Choroid plexus epithelial cell (primary cell): ENCODE measurements at regions not wholly inside any gene's neighbourhood (a gene's known extent, or its start where the extent isn't known, plus 50 kb on each side); places are given as distances from the start of the nearest gene placed in this dataset.

Source experiments
- DNase-seq: peaks from one replicate; pipeline ENCODE4 v3.0.0-alpha.2; 2010; ENCODE audit warnings: low read depth
- H3K4me3 ChIP-seq: 2 replicates; pipeline ENCODE4 v1.5.1; 2011; ENCODE audit warnings: low read depth, mild to moderate bottlenecking, control low read depth, low read length, moderate library complexity
- TF ChIP-seq, protein P1 (sequence below): conservative IDR thresholded peaks from 2 replicates; pipeline ENCODE4 v1.5.1; 2011; ENCODE audit warnings: low read depth, mild to moderate bottlenecking, control low read depth, inconsistent platforms, low read length, moderate library complexity

DNA sequence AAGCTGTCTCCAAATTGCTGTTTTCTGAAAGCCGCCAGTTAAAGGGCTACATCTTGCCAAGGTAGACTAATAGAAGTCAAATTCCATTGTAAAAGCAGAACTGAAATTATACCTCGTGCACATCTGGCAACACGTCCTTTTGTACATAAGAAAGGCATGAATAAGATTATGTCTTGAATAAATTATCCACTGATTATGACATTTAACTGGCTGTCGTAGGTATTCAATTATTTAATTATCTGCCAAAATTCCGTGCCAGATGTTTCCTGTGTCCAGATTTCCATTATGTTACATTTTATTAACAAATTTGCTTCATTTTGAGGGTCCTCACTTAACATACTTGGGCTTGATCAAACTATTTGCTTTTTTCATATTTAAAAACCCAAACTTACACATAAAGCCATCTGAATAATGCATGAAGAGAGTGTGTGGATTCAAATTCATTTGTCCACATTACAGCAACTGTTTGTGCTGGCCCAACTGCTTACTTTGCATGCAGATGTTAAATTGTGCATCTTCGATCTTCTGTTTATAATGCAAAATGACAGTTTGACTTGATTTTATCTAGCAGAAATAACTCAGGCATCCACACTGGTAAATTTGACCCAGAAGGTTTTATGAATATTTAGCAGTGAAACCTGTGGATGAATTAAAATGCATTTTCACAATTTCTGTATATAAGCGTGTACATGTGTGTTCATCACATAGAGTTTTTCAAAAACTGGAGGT lies 701.5 kb downstream of the ZNF385D start:
- DNase-seq, result no peak
- H3K4me3 ChIP-seq, result no peak overlapping the region
- TF ChIP-seq, protein P1, sequence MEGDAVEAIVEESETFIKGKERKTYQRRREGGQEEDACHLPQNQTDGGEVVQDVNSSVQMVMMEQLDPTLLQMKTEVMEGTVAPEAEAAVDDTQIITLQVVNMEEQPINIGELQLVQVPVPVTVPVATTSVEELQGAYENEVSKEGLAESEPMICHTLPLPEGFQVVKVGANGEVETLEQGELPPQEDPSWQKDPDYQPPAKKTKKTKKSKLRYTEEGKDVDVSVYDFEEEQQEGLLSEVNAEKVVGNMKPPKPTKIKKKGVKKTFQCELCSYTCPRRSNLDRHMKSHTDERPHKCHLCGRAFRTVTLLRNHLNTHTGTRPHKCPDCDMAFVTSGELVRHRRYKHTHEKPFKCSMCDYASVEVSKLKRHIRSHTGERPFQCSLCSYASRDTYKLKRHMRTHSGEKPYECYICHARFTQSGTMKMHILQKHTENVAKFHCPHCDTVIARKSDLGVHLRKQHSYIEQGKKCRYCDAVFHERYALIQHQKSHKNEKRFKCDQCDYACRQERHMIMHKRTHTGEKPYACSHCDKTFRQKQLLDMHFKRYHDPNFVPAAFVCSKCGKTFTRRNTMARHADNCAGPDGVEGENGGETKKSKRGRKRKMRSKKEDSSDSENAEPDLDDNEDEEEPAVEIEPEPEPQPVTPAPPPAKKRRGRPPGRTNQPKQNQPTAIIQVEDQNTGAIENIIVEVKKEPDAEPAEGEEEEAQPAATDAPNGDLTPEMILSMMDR, result no peak

- H3K4me3 ChIP-seq, result no peak overlapping the region
- DNase-seq, result no peak
- TF ChIP-seq, protein P1, result no peak
Observed at GRCh38 chr3:21043139-21043538, 707.9 kb downstream of the ZNF385D start.

- no peak overlapping the region for H3K4me3 ChIP-seq
- TF ChIP-seq, protein P1, result no peak
- DNase-seq, result no peak
Observed at GRCh38 chr3:21042184-21042583, 708.8 kb downstream of the ZNF385D start.

- no peak for DNase-seq
- TF ChIP-seq, protein P1, result no peak
- H3K4me3 ChIP-seq, result no peak overlapping the region
Observed at GRCh38 chr3:21041621-21042020, 709.4 kb downstream of the ZNF385D start.

DNA sequence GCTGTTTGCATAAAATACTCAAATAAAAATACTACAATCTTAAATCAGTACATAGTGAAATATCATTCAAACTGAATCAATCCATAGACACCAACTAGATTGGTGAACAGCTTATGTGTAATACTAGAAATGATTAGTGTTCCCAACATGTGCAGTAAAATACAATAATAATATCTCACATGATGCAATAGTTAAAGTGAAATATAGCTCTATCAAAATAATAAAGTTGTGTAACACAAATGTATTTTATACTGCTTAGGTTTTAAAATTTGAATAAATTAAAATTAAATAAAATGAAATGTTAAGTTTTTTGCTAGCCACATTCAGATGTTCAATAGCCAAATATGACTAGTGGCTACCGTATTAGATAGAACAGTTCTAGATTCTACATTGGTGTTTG lies 714.1 kb downstream of the ZNF385D start:
- no peak overlapping the region for H3K4me3 ChIP-seq
- DNase-seq, result no peak
- TF ChIP-seq, protein P1, result no peak

DNA sequence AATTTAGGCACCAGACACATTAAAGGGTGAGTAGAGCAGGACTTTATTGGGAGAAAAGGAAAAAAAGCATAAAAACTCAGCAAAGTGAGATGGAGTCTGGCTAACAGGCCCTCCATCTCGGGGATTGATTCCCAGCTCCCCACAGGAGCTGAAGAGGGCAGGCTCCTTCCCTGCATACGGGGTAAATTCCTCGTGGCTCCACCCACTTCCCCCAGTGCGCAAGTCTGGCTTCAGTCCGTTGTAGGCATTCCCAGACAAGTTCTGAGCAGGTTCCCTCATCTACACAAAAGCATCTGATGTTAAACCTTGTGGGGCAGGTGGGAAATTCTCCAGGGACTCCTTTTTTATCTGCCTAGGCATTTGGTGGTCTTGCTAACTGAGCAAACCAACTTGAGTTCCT lies 722.6 kb downstream of the ZNF385D start:
- DNase-seq, result no peak
- H3K4me3 ChIP-seq, result no peak overlapping the region
- TF ChIP-seq, protein P1, result no peak

- no peak for DNase-seq
- H3K4me3 ChIP-seq, result no peak overlapping the region
- TF ChIP-seq, protein P1, result no peak
Observed at GRCh38 chr3:21024563-21024962, 726.4 kb downstream of the ZNF385D start.
